HG03439 (cell line): ENCODE measurements at regions not wholly inside any gene's neighbourhood (a gene's known extent, or its start where the extent isn't known, plus 50 kb on each side); places are given as distances from the start of the nearest gene placed in this dataset.

ENCODE experiments used
- ATAC-seq: cut with Tn5 transposase; IDR thresholded peaks from one replicate; pipeline ENCODE4 v1.9.1; 2021; ENCODE audit warnings: mild to moderate bottlenecking, moderate library complexity; ENCODE audit not compliant: unreplicated experiment

DNA sequence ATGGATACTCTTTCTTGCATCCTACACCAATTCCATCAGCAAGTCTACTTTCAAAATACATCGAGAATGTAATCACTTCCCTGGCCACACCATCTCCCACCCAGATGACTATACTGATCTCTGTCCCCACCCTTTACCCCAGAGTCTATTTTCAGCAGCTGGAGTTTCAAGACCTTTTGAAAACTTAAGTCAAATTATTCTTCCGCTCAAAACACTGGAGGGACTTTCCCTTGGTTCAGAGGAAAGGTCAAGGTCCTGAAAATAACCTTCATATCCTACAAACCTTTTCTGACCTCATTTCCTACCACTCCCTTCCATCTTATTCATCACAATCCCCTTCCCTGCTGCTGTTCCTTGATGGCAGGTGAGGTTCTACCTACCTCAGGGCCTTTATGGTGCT lies 58.8 kb upstream of the LYPD6 start:
- ATAC-seq: peak; percentile 66

DNA sequence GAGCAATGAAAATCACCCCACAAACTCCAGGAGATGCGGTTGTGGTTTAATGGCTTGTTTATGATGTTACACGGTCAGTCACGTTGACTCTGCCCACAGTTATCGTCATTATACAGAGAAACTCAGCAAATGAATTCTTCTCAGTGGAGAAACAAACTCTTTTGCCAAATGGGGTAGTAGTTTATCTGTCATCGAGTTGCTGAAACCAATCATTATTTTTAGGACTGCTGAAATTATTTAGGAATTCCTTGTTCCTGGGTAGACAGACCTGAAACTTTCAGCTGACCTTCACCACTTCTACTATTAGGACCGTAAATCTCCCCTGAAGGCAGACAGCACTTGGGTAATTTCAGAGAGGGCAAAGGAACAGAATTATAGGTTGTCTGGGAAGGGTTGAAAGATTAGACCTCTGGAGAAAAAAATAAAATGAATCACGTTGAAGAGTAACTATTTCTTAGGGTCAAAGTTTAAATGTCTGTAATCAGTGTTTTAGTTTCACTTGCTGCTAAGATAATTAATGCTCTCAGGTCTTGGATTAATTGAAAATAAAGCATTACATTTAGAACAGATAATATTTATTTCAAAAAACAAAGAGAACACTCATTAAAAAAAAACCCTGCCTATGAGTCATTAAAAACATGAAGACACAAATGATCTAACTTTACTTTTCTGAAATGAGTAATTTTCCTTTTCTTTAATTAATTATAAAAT lies 52.1 kb upstream of the LYPD6 start:
- no peak for ATAC-seq

DNA sequence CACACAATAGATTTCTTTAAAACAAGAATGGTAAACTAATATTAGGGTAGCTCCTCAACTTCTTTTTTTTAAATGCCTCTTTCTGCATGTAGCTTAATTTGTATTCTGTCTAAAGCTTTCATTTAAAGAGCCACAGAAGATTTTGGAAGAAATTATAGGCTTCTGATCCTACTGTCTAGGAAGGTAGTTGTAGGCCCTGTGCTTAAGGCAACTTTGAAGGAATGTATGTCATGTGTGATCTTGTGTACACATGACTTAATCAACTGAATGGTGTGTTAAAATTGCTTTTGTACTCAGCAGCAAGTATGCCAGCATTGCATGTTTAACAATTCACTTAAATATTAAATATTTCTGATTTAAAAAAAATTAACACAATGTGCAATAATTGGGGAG lies 51.5 kb upstream of the LYPD6 start:
- ATAC-seq: no peak
